Activated CD4-positive, alpha-beta T cell treated with anti-CD3 and anti-CD28 coated beads for 36 hours (primary cell): ENCODE measurements at regions not wholly inside any gene's neighbourhood (a gene's known extent, or its start where the extent isn't known, plus 50 kb on each side); places are given as distances from the start of the nearest gene placed in this dataset.

Source experiments
- ATAC-seq: fragments of 200-7000 bp; cut with Tn5 transposase; one replicate; pipeline ENCODE4 v1.10.0; 2021; ENCODE audit warnings: mild to moderate bottlenecking, moderate library complexity
- CTCF ChIA-PET: fragments of 350-600 bp; sonication (Branson Sonifier 250); formaldehyde crosslinking; loops from one replicate; lab custom pipeline; 2021; ENCODE audit warnings: antibody characterized with exemption; lab: Charles Lee
- POLR2A ChIA-PET: fragments of 350-600 bp; sonication (Branson Sonifier 250); formaldehyde crosslinking; loops from one replicate; lab custom pipeline; 2021; ENCODE audit warnings: antibody characterized with exemption, inconsistent platforms; lab: Charles Lee
- DNase-seq: peaks from one replicate; pipeline ENCODE4 v3.0.0-alpha.2; 2020
- H3K27ac Mint-ChIP-seq: one replicate; pipeline ENCODE4 v1.8.0; 2021; ENCODE audit warnings: mixed read lengths
- H3K27me3 Mint-ChIP-seq: one replicate; pipeline ENCODE4 v1.8.0; 2021; ENCODE audit warnings: mixed read lengths
- H3K36me3 Mint-ChIP-seq: one replicate; pipeline ENCODE4 v1.8.0; 2021; ENCODE audit warnings: low read depth, mixed read lengths
- H3K4me1 Mint-ChIP-seq: one replicate; pipeline ENCODE4 v1.8.0; 2021; ENCODE audit warnings: mixed read lengths
- H3K4me3 Mint-ChIP-seq: one replicate; pipeline ENCODE4 v1.8.0; 2021; ENCODE audit warnings: mild to moderate bottlenecking, moderate library complexity, mixed read lengths
- H3K9me3 Mint-ChIP-seq: one replicate; pipeline ENCODE4 v1.8.0; 2021; ENCODE audit warnings: low read depth, mixed read lengths
- intact Hi-C, 2 experiments: fragments of 100-400 bp; cut with DNase I in 1 of 2; cut with micrococcal nuclease in 1 of 2; formaldehyde crosslinking; loops; one replicate each; pipeline versions ENCODE4 v1.14.2 to v1.15.1; 2022 to 2024; cut with DNase I, micrococcal nuclease

DNA sequence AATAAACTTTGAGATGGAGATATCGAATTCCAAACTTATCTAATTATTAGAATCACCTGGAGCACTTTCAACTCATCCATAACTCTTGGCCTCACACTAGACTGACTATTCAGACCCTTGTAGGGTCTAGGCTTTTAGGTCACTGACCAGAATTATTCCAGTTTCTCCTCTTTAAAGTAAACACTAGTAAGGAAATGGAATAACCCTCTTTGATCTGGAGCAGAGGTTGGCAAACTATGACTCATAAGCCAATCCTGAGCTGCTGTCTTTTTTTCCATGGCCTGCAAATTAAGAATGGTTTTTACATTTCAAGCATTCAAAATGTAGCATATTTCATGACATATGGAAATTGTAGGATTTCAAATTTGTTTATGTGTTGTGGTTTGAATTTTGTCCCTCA, 1601.9 kb downstream of the REEP3 start:
- Mint-ChIP-seq H3K9me3 (peaks cover 3% of the 10 kb centered on the region), H3K36me3 (no peaks in the 10 kb centered on the region), H3K27ac (no peak overlapping the region), H3K4me1 (no peaks in the 10 kb centered on the region), H3K4me3 (no peak overlapping the region), H3K27me3 (no peaks in the 10 kb centered on the region)
- DNase-seq, result no peak
- intact Hi-C loops, result no loop called here
- ATAC-seq, result no peak
- ChIA-PET CTCF (no interaction called here), POLR2A (no interaction called here)

GRCh38 chr10:65125212-65125611, 1604.0 kb downstream of the REEP3 start:
- Mint-ChIP-seq H3K27me3 (no peaks in the 10 kb centered on the region), H3K27ac (no peak overlapping the region), H3K9me3 (peaks cover 1% of the 10 kb centered on the region), H3K4me1 (no peaks in the 10 kb centered on the region), H3K4me3 (no peak overlapping the region), H3K36me3 (no peaks in the 10 kb centered on the region)
- intact Hi-C loops, result no loop called here
- ChIA-PET CTCF (interaction anchor here (1.3 kb wide), 1 partner anchor 12 kb away, joined by 4 read pairs; no protein-coding TSS in a partner anchor), POLR2A (no interaction called here)
- no peak for ATAC-seq
- DNase-seq, result no peak

- ATAC-seq (no peak), DNase-seq (no peak)
- Mint-ChIP-seq H3K4me3 (no peak overlapping the region), H3K9me3 (peaks cover 1% of the 10 kb centered on the region), H3K4me1 (no peaks in the 10 kb centered on the region), H3K36me3 (no peaks in the 10 kb centered on the region), H3K27me3 (no peaks in the 10 kb centered on the region), H3K27ac (no peak overlapping the region)
- ChIA-PET CTCF (interaction anchor here (1.3 kb wide), 1 partner anchor 11 kb away, joined by 4 read pairs; no protein-coding TSS in a partner anchor), POLR2A (no interaction called here)
- intact Hi-C loops, result no loop called here
Measured at GRCh38 chr10:65126288-65126687, 1605.1 kb downstream of the REEP3 start.

DNA sequence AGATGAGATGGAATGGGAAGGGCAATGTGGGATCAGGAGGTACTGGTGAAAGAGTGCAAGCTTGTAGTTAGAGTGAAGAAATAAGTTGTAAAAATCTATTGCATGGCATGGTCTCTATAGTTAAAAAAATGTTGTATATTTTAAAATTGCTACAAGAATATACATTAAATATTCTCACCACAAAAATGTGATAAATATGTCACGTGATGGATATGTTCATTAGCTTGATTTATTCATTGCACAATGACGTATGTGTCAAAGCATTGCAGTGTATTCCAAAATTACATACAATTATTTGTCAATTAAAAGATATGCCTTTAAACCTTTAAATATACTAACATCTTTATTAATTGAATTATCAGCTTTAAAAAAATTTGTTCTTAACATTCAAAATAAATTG, 1607.1 kb downstream of the REEP3 start:
- ChIA-PET POLR2A (no interaction called here), CTCF (no interaction called here)
- ATAC-seq, result no peak
- no peaks in the 10 kb centered on the region for H3K9me3 Mint-ChIP-seq
- no peak for DNase-seq
- H3K27me3 Mint-ChIP-seq, result no peaks in the 10 kb centered on the region
- H3K4me1 Mint-ChIP-seq, result no peaks in the 10 kb centered on the region
- intact Hi-C loops, result no loop called here
- no peak overlapping the region for H3K4me3 Mint-ChIP-seq
- no peaks in the 10 kb centered on the region for H3K36me3 Mint-ChIP-seq
- no peak overlapping the region for H3K27ac Mint-ChIP-seq

- CTCF ChIA-PET, result interaction anchor here (0.6 kb wide), 1 partner anchor 114 kb away, joined by 3 read pairs; no protein-coding TSS in a partner anchor
- intact Hi-C loops, result no loop called here
- POLR2A ChIA-PET, result no interaction called here
- ATAC-seq (no peak), DNase-seq (no peak)
- H3K36me3 Mint-ChIP-seq, result no peaks in the 10 kb centered on the region
- H3K9me3 Mint-ChIP-seq, result no peaks in the 10 kb centered on the region
- H3K27ac Mint-ChIP-seq, result no peak overlapping the region
- H3K27me3 Mint-ChIP-seq, result no peaks in the 10 kb centered on the region
- H3K4me3 Mint-ChIP-seq, result no peak overlapping the region
- no peaks in the 10 kb centered on the region for H3K4me1 Mint-ChIP-seq
Measured at GRCh38 chr10:65130162-65130758, 1609.1 kb downstream of the REEP3 start.

DNA sequence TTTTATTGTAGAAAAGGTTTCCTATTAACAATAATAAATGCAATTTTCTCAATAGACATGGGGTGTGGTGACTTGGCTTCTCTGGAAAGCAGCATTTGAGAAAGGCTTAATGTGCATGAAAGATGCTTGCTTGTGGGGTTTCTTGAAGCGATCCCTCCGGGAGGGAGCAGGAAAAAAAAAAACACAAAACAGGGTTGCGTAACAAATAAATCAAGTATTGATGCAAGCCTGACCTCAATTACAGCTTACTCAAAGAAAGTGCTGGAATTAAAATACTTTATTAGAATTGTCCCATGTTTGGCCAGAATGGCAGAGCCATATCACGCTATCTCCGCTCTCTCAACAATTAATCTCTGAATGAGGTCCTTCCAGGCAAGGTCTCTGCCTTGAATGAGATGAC, 1612.5 kb downstream of the REEP3 start:
- ChIA-PET POLR2A (no interaction called here), CTCF (no interaction called here)
- intact Hi-C loops, result no loop called here
- H3K27me3 Mint-ChIP-seq, result no peaks in the 10 kb centered on the region
- H3K4me3 Mint-ChIP-seq, result no peak overlapping the region
- no peaks in the 10 kb centered on the region for H3K4me1 Mint-ChIP-seq
- no peak overlapping the region for H3K27ac Mint-ChIP-seq
- no peaks in the 10 kb centered on the region for H3K9me3 Mint-ChIP-seq
- DNase-seq (no peak), ATAC-seq (no peak)
- no peaks in the 10 kb centered on the region for H3K36me3 Mint-ChIP-seq

DNA sequence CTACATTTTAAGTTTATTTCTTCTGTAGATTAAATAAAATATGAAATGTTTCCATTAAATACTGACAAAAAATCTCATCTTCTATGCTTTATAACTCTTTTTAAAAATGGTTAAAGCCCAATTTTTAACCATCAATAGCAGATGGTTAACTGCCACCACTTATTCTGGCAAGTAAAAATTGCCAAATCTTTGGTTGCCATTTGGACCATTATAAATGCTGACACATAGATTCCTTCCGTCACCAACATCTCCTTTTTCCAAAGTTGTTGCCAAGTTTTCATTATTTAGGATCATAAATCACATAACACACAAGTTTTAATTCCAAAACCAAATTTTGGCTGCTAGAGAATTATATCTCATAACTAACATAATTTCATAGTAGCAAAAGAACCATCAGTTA, 1614.3 kb downstream of the REEP3 start:
- Mint-ChIP-seq H3K4me1 (no peaks in the 10 kb centered on the region), H3K4me3 (no peak overlapping the region), H3K27me3 (no peaks in the 10 kb centered on the region), H3K9me3 (no peaks in the 10 kb centered on the region), H3K36me3 (no peaks in the 10 kb centered on the region), H3K27ac (no peak overlapping the region)
- intact Hi-C loops, result no loop called here
- ChIA-PET POLR2A (no interaction called here), CTCF (no interaction called here)
- DNase-seq, result no peak
- ATAC-seq, result no peak

DNA sequence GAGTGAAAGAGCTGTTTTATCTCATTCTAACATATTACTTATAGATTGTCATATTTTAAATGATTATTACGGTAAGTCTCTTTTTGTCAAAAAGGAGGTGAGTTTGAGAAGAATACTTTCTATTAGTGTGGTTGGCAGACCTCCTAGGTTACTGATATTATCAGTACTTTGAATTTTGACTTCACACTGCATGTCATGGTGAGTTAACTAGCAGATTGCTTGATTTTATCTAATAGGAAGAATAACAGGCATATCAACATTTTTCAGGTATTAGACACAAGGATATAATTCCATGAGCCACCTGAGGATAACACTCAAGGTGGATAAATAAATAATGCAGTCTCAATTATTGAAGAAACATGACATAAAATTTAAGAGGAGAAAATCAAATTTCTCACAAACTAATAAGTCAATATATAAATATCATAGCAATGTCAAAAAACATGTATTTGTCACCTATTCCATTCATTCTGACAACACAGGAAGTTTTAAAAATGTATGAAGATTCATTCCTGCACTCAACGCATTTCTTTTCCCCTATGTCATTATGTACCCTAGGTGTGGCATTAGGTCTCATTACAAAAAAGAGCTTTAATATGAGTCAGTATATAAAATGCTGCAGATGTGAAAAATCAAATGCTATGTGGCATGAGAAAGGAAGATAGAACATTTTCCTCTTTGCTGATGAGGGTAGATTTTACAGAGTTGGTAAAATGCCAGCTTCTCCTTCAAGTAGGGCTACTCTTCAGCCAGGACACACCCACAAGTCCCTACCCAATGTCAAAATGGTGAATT, 1621.6 kb downstream of the REEP3 start:
- DNase-seq (no peak), ATAC-seq (no peak)
- Mint-ChIP-seq H3K4me3 (no peak overlapping the region), H3K4me1 (no peaks in the 10 kb centered on the region), H3K36me3 (no peaks in the 10 kb centered on the region), H3K27me3 (no peaks in the 10 kb centered on the region), H3K27ac (no peak overlapping the region), H3K9me3 (no peaks in the 10 kb centered on the region)
- intact Hi-C loops, result no loop called here
- ChIA-PET POLR2A (no interaction called here), CTCF (no interaction called here)

- no peak for DNase-seq
- intact Hi-C loops, result no loop called here
- Mint-ChIP-seq H3K9me3 (no peaks in the 10 kb centered on the region), H3K27me3 (no peaks in the 10 kb centered on the region), H3K4me1 (no peaks in the 10 kb centered on the region), H3K4me3 (no peak overlapping the region), H3K27ac (no peak overlapping the region), H3K36me3 (no peaks in the 10 kb centered on the region)
- CTCF ChIA-PET, result interaction anchor here (0.6 kb wide), 1 partner anchor 1230 kb away, joined by 3 read pairs; no protein-coding TSS in a partner anchor
- ATAC-seq, result no peak
- POLR2A ChIA-PET, result no interaction called here
Measured at GRCh38 chr10:65143723-65144122, 1622.5 kb downstream of the REEP3 start.

DNA sequence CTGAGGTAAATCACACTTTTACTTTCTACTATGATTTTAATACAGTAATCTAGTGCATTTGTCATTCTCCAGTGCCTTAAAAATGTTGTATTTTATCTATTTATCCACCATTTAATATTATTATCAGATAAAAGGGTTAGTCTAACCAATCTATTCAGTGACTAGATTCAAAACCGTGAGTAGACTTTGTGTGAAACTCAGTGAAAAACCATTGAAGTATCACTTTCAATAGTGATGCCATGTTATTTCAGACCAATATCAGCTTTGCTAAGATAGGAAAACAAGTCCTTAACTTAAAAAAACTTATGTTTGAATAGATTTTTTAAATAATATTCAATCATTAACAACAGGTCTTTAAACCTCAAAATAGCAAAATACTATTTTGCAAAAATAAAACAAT, 1628.7 kb downstream of the REEP3 start:
- Mint-ChIP-seq H3K4me1 (no peaks in the 10 kb centered on the region), H3K9me3 (peaks cover 2% of the 10 kb centered on the region), H3K36me3 (no peaks in the 10 kb centered on the region), H3K27ac (no peak overlapping the region), H3K4me3 (no peak overlapping the region), H3K27me3 (no peaks in the 10 kb centered on the region)
- ChIA-PET CTCF (no interaction called here), POLR2A (no interaction called here)
- no peak for DNase-seq
- intact Hi-C loops, result no loop called here
- ATAC-seq, result no peak

- Mint-ChIP-seq H3K9me3 (peaks cover 7% of the 10 kb centered on the region), H3K36me3 (no peaks in the 10 kb centered on the region), H3K4me3 (no peak overlapping the region), H3K27me3 (no peaks in the 10 kb centered on the region), H3K27ac (no peak overlapping the region), H3K4me1 (no peaks in the 10 kb centered on the region)
- ChIA-PET POLR2A (no interaction called here), CTCF (no interaction called here)
- intact Hi-C loops, result no loop called here
- DNase-seq, result no peak
- no peak for ATAC-seq
Measured at GRCh38 chr10:65166272-65166671, 1645.1 kb downstream of the REEP3 start.

- Mint-ChIP-seq H3K27ac (no peak overlapping the region), H3K27me3 (no peaks in the 10 kb centered on the region), H3K4me1 (no peaks in the 10 kb centered on the region), H3K36me3 (no peaks in the 10 kb centered on the region), H3K9me3 (peaks cover 5% of the 10 kb centered on the region), H3K4me3 (no peak overlapping the region)
- ATAC-seq, result no peak
- intact Hi-C loops, result no loop called here
- no peak for DNase-seq
- POLR2A ChIA-PET, result no interaction called here
- CTCF ChIA-PET, result no interaction called here
Measured at GRCh38 chr10:65172249-65172648, 1651.0 kb downstream of the REEP3 start.
